GM12878 (cell line): ENCODE measurements at regions not wholly inside any gene's neighbourhood (a gene's known extent, or its start where the extent isn't known, plus 50 kb on each side); places are given as distances from the start of the nearest gene placed in this dataset.

ENCODE experiments used
- ATAC-seq: fragments of 200-7000 bp; cut with Tn5 transposase; 3 replicates; pipeline ENCODE4 v1.9.1; 2020; ENCODE audit warnings: mild to moderate bottlenecking, moderate library complexity
- BruUV-seq: library from RNA; stranded (reverse); fragments of 400-500 nt; replicated peaks from 2 replicates; lab custom pipeline; 2021; lab: Mats Ljungman, UMichigan
- CTCF ChIA-PET: fragments of 300-600 bp; sonication (Branson Sonifier 250); formaldehyde crosslinking; extraction: SDS; loops from one replicate; lab custom pipeline; 2021; ENCODE audit warnings: inconsistent platforms; lab: Yijun Ruan, JAX
- POLR2A ChIA-PET: fragments of 350-600 bp; formaldehyde crosslinking; extraction: SDS; loops from one replicate; lab custom pipeline; 2021; ENCODE audit warnings: inconsistent platforms; lab: Charles Lee
- RAD21 ChIA-PET: fragments of 300-600 bp; sonication (Branson Sonifier 250); formaldehyde crosslinking; loops from one replicate; lab custom pipeline; 2023; ENCODE audit warnings: antibody characterized with exemption; ENCODE audit not compliant: unreplicated experiment; lab: Charles Lee
- SMC1A ChIA-PET: fragments of 300-600 bp; sonication (Branson Sonifier 250); formaldehyde crosslinking; loops from one replicate; lab custom pipeline; 2023; ENCODE audit not compliant: unreplicated experiment, uncharacterized antibody; lab: Charles Lee
- DNase-seq: peaks from one replicate; pipeline ENCODE4 v3.0.0-alpha.2; 2011; ENCODE audit warnings: low read depth, low spot score
- FAIRE-seq: peaks from 3 replicates; lab custom pipeline; 2011; peaks lifted over from hg19 to GRCh38; lab: Jason Lieb, UNC
- H2AFZ ChIP-seq: 2 replicates; pipeline ENCODE4 v1.6.0; 2011; ENCODE audit warnings: low read depth, low read length, control low read depth; ENCODE audit not compliant: control insufficient read depth
- H3K27ac ChIP-seq: 2 replicates; pipeline ENCODE4 v1.5.1; 2011; ENCODE audit warnings: control low read depth; ENCODE audit not compliant: control insufficient read depth, insufficient read depth
- H3K27me3 ChIP-seq, 2 experiments: replicated peaks in 1 of 2; 2 replicates each; pipeline versions ENCODE4 v1.6.0 to v1.6.1; 2011; ENCODE audit warnings: low read length in 1 of 2; ENCODE audit not compliant: control insufficient read depth in 2 of 2, insufficient read depth in 2 of 2
- H3K36me3 ChIP-seq, 2 experiments: 2 replicates each; pipeline ENCODE4 v1.5.1; 2011; ENCODE audit warnings: low read length in 1 of 2; ENCODE audit not compliant: control insufficient read depth in 2 of 2, insufficient read depth in 2 of 2
- H3K4me1 ChIP-seq: 2 replicates; pipeline ENCODE4 v1.6.1; 2011; ENCODE audit warnings: mild to moderate bottlenecking, low read length, moderate library complexity, mixed read lengths; ENCODE audit not compliant: control insufficient read depth, insufficient read depth
- H3K4me2 ChIP-seq: 2 replicates; pipeline ENCODE4 v1.6.0; 2011; ENCODE audit warnings: control low read depth; ENCODE audit not compliant: control insufficient read depth, insufficient read depth
- H3K4me3 ChIP-seq: fragments of 200-600 bp; sonication (generic); 2 replicates; pipeline ENCODE4 v1.5.1; 2016
- H3K79me2 ChIP-seq: 2 replicates; pipeline ENCODE4 v1.6.0; 2011; ENCODE audit warnings: low read length; ENCODE audit not compliant: control insufficient read depth, insufficient read depth
- H3K9ac ChIP-seq: 2 replicates; pipeline ENCODE4 v1.8.0; 2011; ENCODE audit warnings: low read length, control low read depth, mixed read lengths; ENCODE audit not compliant: control insufficient read depth, insufficient read depth
- H3K9me3 ChIP-seq: replicated peaks from 3 replicates; pipeline ENCODE4 v1.5.1; 2011; ENCODE audit warnings: mild to moderate bottlenecking, low read length; ENCODE audit not compliant: control insufficient read depth, insufficient read depth
- H4K20me1 ChIP-seq: 2 replicates; pipeline ENCODE4 v1.6.0; 2011; ENCODE audit not compliant: control insufficient read depth, insufficient read depth
- CHD1 ChIP-seq: IDR thresholded peaks from 2 replicates; pipeline ENCODE4 v1.6.1; 2012; ENCODE audit warnings: low read depth, low read length, improper control_type of control experiment
- CTCF ChIP-seq, 3 experiments: IDR thresholded peaks in 2 of 3; conservative IDR thresholded peaks in 1 of 3; 2 replicates each; pipeline ENCODE4 v1.5.1; 2011; ENCODE audit warnings: low read depth in 3 of 3, low read length in 3 of 3, mild to moderate bottlenecking in 3 of 3, control low read depth in 2 of 3, moderate library complexity in 2 of 3, inconsistent platforms in 1 of 3, mixed read lengths in 1 of 3; ENCODE audit not compliant: control insufficient read depth in 2 of 3, insufficient read depth in 1 of 3; ENCODE audit errors: extremely low read depth in 1 of 3
- CUX1 ChIP-seq: IDR thresholded peaks from 2 replicates; pipeline ENCODE4 v1.6.1; 2012; ENCODE audit warnings: improper control_type of control experiment, low read depth, low read length; ENCODE audit not compliant: insufficient replicate concordance
- ELK1 ChIP-seq: IDR thresholded peaks from 2 replicates; pipeline ENCODE4 v1.6.1; 2012; ENCODE audit warnings: low read depth, low read length, improper control_type of control experiment
- KAT2A ChIP-seq: conservative IDR thresholded peaks from 2 replicates; pipeline ENCODE4 v1.6.1; 2011; ENCODE audit warnings: low read depth, low read length; ENCODE audit not compliant: control insufficient read depth
- NBN ChIP-seq: fragments of 450-650 bp; IDR thresholded peaks from 2 replicates; pipeline ENCODE4 v1.6.1; 2016
- NR2C1 ChIP-seq: fragments of 450-650 bp; IDR thresholded peaks from 2 replicates; pipeline ENCODE4 v1.6.1; 2017; ENCODE audit warnings: antibody characterized with exemption, mild to moderate bottlenecking, moderate library complexity
- NR2C2 ChIP-seq: IDR thresholded peaks from 2 replicates; pipeline ENCODE4 v1.6.1; 2011; ENCODE audit warnings: borderline replicate concordance, low read depth; ENCODE audit not compliant: control insufficient read depth, insufficient read length
- NR2F1 ChIP-seq: fragments of 450-650 bp; conservative IDR thresholded peaks from 2 replicates; pipeline ENCODE4 v1.6.1; 2017; ENCODE audit warnings: mild to moderate bottlenecking
- POLR2AphosphoS5 ChIP-seq: IDR thresholded peaks from 2 replicates; pipeline ENCODE4 v1.6.1; 2011; ENCODE audit warnings: mild to moderate bottlenecking, low read length, inconsistent platforms
- SREBF2 ChIP-seq: IDR thresholded peaks from 2 replicates; pipeline ENCODE4 v1.6.1; 2012; ENCODE audit warnings: mild to moderate bottlenecking, low read length
- TARDBP ChIP-seq: IDR thresholded peaks from 2 replicates; pipeline ENCODE4 v1.6.1; 2016; ENCODE audit warnings: borderline replicate concordance
- WGBS: methylation state at CpG from one replicate; pipeline ENCODE4 v1.1.6; 2016; ENCODE audit warnings: low lambda C conversion rate; ENCODE audit not compliant: insufficient replicate concordance, insufficient coverage; ENCODE audit errors: missing lambda C conversion rate; 5-methylcytosine and 5-hydroxymethylcytosine counted together
- in situ Hi-C: fragments of 300-500 bp; cut with MboI; formaldehyde crosslinking; loops from 9 replicates; pipeline ENCODE4 v1.14.3; 2018; ENCODE audit warnings: mixed read lengths
- intact Hi-C: fragments of 100-400 bp; cut with micrococcal nuclease; formaldehyde crosslinking; loops from one replicate; pipeline ENCODE4 v1.14.2; 2022; ENCODE audit not compliant: unreplicated experiment
- TF ChIP-seq, protein P1 (sequence below): IDR thresholded peaks from 2 replicates; pipeline ENCODE4 v1.6.1; 2011; ENCODE audit warnings: mild to moderate bottlenecking, low read depth, low read length, moderate library complexity; ENCODE audit not compliant: insufficient replicate concordance

GRCh38 chr14:83764656-83765599, 1765.0 kb upstream of the FLRT2 start (continued):
- TF ChIP-seq CHD1 (no peak), KAT2A (no peak), TARDBP (no peak), NR2F1 (no peak)

- in situ Hi-C loops: no loop called here
- Histone ChIP-seq H3K27ac (no peak overlapping the region), H4K20me1 (no peaks in the 10 kb centered on the region), H3K27me3 (no peaks in the 10 kb centered on the region), H3K9ac (no peak overlapping the region), H3K4me1 (no peaks in the 10 kb centered on the region), H2AFZ (no peak overlapping the region), H3K79me2 (no peaks in the 10 kb centered on the region), H3K4me3 (no peak overlapping the region), H3K9me3 (no peaks in the 10 kb centered on the region), H3K36me3 (no peaks in the 10 kb centered on the region), H3K4me2 (no peak overlapping the region)
- DNase-seq (no peak), ATAC-seq (no peak), FAIRE-seq (no peak)
- ChIA-PET CTCF (interaction anchor here (0.7 kb wide), 2 partner anchors 17 to 318 kb away, joined by 3 to 4 read pairs; no protein-coding TSS in a partner anchor), POLR2A (no interaction called here), SMC1A (no interaction called here), RAD21 (no interaction called here)
- no TSS peak for BruUV-seq
- intact Hi-C loops: no loop called here
- WGBS: 0% methylated on average over 1 of the region's 1 CpG
- no peak for TF ChIP-seq CUX1
- no peak for TF ChIP-seq NBN
- TF ChIP-seq NR2C1: no peak
- TF ChIP-seq ELK1: no peak
- no peak for TF ChIP-seq POLR2AphosphoS5
- TF ChIP-seq, protein P1, sequence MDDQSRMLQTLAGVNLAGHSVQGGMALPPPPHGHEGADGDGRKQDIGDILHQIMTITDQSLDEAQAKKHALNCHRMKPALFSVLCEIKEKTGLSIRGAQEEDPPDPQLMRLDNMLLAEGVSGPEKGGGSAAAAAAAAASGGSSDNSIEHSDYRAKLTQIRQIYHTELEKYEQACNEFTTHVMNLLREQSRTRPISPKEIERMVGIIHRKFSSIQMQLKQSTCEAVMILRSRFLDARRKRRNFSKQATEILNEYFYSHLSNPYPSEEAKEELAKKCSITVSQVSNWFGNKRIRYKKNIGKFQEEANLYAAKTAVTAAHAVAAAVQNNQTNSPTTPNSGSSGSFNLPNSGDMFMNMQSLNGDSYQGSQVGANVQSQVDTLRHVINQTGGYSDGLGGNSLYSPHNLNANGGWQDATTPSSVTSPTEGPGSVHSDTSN: no peak
- no peak for TF ChIP-seq CTCF (IDR thresholded peaks at IDR 0.05 in 2 of 3, conservative IDR thresholded peaks at IDR 0.05 in 1 of 3; ENCODE audit: control insufficient read depth in 2 of 3, extremely low read depth in 1 of 3, insufficient read depth in 1 of 3, low read depth in 3 of 3, low read length in 3 of 3)
- TF ChIP-seq NR2C2: no peak
- no peak for TF ChIP-seq SREBF2
These were observed 1752.4 kb upstream of the FLRT2 start for GRCh38 chr14:83777516-83777915.
